Stimulated activated CD4-positive, alpha-beta T cell treated with anti-CD3 and anti-CD28 coated beads, Interleukin-4, amount 100 ng/mL, for 1 hour (primary cell): ENCODE measurements at regions not wholly inside any gene's neighbourhood (a gene's known extent, or its start where the extent isn't known, plus 50 kb on each side); places are given as distances from the start of the nearest gene placed in this dataset.
A peak's percentile ranks its signal among the peaks of the same experiment; 100 is the strongest.
"Not testable (repeated sequence)": the region's sequence is repeated elsewhere in the genome, so short reads cannot be mapped to it uniquely, and the experiment has no call there.

Experiments
- DNase-seq: peaks from one replicate; pipeline ENCODE4 v3.0.0-alpha.2; 2020

GRCh38 chr6:99219788-99220187 is 129.7 kb downstream of the FAXC start:
- DNase-seq = no peak

DNA sequence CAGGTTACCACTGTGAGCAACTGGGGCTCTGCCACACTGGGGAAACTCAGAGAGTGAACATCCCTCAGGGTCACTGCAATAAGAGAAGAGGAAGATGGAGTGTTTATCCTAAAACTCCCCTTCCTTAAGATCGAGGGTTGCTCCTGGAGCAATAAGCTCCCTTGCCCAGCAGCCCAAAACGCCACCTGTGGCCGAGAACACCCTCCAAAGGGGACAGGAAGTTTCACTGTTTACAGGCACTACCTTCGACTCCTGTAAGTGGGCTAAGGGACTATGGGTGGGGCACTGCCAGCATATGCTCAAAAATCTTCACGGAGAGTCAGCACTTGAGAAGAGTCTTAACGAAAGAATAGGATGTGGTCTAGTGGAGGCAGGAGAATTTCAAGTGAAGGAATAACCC is 132.5 kb downstream of the FAXC start:
- DNase-seq = no peak

- no peak for DNase-seq
Measured at GRCh38 chr6:99195986-99196655, 153.4 kb downstream of the FAXC start.

- DNase-seq = no peak
Measured at GRCh38 chr6:99192561-99192960, 156.9 kb downstream of the FAXC start.

DNA sequence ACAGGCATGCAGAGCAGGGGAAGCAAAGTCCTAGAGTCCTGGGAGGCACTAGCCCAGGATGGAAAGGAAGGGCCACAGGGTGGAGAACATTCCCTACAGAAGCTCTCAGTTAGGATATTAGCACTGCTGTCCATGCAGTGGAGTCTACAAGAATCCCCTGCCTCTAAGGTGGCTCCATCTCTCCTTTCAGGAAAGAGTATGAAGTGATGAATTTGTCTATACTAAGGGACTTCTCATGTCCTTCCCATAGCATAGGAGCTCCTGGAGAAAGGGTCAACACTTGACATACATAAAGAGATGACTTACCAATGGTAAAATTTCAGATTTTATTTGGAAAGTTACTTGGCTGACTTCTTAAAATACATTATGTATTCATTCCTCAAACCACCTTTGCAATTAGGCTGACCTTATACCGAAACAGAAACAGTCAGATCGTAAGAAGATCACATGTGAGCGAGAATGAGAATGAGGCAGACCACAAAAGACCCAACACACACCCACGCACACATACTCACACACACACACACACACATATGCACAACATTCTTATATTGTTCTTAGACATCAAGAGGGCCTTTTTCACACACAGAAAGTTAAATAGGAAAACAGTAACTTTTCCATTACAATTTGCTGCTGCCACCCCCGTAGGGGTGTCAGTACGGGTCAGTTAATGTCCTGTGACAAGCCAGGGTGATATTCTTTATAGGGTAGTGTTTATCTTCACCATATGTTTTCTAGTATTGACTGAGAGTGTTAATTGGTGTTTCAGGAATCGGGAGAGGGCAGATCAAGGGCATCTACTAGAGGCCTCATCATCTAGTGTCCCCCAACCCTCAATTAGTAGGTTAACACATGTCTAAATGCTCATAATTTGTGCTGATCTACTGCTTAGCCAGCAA is 159.4 kb downstream of the FAXC start:
- DNase-seq = no peak

DNA sequence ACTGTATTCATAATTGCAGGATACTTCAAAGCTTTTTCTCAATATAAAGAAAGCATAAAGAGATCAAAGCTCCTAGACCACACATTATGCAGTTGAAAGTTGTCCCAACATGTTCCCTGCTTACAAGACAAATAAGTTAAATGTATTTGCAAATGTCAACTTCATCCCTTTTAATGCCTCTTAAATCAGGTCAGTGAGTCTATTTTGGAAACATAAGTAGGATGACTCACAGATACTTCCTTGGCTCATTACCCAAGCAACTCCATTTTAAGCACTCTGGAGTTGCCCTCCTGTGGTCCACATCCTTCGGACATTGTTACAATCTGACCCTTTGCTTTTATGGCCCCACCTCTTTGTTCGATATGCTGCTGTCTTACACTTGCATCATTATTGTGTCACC is 162.0 kb downstream of the FAXC start:
- no peak for DNase-seq

GRCh38 chr6:99186417-99186816 is 163.1 kb downstream of the FAXC start:
- DNase-seq = no peak

DNA sequence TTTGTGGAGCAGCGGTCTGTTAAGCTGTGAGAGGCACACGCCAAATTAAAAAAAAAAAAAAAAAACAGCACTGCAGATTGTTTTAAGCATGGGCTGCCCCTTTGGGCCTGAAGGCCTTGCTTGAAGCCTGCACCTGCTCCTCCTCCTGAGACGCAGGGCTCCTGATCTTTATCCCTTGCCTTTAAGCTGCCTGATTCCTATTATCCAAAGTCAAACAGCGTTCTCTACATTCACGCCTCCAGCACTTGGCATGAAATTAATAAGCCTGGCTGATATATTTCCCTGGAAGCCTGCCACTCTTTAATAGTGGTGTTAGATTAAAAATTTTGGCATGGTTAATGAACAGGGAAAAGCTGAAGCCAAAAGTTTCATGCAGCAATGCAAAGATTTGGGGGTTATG is 163.9 kb downstream of the FAXC start:
- no peak for DNase-seq

DNA sequence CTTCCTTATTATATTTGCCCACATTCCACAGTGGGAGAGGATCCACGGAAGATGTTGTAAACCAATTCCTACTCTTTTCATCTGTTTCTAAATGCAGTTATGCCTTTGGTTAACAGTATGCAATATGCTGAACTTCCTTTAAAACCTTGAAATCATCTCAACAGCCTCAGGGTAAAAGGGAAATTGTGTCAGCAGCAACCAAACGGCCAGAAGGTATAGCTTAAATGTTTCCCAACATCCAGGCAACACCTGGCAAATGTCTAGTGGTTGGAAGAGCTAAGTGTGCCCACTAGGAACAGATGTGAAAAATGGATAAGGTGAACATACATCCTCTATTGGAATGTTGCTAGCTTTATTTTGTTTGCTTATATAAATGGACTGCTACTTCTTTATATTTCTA is 164.8 kb downstream of the FAXC start:
- DNase-seq = no peak

- no peak for DNase-seq
Measured at GRCh38 chr6:99183066-99183465, 166.4 kb downstream of the FAXC start.

GRCh38 chr6:99181174-99181573 is 168.3 kb downstream of the FAXC start:
- no peak for DNase-seq

- DNase-seq = no peak
Measured at GRCh38 chr6:99178168-99178567, 171.3 kb downstream of the FAXC start.

DNA sequence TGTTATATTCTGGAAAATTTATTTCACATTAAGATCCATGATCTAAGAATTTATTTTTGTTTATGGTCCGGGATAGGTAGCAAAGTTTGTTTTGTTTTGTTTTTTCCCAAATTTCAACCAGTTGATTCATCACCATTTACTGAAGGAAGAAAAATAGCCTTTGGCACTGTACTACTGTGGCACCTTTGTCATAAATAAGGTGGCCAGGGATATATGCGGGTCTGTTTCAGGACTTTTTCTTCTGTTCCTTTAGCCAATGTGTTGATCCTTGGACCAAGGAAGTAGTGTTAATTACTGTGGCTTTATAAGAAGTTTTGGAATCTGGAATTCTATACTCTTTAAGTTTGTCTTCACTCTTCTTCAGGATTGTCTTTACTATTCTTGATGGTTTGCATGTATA is 171.7 kb downstream of the FAXC start:
- DNase-seq = no peak

- no peak for DNase-seq
Measured at GRCh38 chr6:99165838-99166237, 183.6 kb downstream of the FAXC start.

GRCh38 chr6:99152347-99152643 is 197.2 kb downstream of the FAXC start:
- no peak for DNase-seq

DNA sequence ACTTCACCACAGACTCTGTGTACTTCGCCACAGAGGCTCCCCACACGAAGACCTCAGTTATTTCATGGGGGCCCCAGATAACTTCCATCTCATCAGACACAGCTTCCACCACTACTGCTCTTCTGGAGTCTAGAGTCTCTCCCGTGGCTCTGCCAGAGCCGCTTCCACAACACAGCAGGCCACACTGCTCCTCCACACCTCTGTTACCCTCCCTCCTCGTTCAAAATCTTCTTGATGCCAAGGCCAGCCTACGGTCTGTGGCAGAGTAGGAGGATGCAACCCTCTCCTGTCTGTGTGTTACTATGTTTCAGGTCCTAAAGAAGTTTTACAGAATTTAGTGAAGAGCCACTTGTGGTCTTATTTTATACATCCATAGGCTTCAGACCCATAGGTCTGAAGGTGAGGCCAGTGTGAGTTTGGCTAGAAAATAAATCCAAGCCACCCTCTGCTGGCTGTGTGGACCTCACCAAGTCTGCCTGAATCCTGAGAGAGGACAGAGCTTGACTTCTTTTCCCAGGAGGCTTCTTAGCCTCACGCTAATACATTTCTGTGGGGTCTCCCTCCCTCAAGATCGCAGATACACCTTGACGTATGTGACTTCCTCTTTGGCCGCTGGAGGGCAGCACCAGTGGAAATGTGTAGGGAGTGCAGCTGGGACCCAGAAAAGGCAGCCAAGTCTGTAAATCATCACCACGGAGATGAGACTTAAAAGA is 197.7 kb downstream of the FAXC start:
- DNase-seq = peak; percentile 38

- DNase-seq = no peak
Measured at GRCh38 chr6:99148761-99149160, 200.7 kb downstream of the FAXC start.

DNA sequence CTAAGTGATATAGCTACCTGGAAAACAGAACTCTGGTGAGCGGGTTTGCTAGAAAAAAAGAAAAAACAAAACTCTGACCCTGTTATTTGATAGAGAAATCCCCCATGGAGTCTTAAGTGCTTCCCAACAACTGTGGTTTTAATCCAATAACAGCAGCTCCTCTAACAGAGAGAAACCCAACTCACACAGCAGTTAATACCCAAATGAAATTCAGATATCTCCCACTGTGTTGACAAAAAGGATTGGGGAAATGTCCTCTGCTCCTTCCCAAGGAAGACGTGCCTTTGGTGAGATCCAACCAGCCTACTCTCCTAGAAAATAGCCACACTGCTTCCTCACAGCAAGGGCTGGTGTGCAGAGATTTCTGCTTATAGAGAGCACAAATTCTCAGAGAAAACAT is 200.4 kb upstream of the FBXL4 start:
- no peak for DNase-seq

DNA sequence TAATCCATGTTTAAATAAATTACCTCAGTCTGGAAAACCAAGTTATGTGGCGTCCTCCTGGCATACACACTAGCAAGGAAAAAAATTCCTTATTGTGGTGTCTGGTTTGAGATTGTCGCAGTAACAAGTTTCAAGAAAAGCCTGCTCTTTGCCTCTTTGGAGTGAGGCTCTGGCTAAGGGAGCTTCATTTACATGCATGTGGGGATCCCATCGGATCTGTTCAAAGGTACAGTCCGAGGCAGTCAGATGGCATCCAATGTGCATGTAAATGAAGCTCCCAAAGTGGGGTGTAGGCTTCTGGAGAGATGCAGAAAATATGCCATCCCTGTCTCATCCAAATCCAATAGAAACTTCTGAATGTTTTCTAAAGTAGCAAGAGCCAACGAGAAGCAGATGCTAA is 199.5 kb upstream of the FBXL4 start:
- DNase-seq = no peak

DNA sequence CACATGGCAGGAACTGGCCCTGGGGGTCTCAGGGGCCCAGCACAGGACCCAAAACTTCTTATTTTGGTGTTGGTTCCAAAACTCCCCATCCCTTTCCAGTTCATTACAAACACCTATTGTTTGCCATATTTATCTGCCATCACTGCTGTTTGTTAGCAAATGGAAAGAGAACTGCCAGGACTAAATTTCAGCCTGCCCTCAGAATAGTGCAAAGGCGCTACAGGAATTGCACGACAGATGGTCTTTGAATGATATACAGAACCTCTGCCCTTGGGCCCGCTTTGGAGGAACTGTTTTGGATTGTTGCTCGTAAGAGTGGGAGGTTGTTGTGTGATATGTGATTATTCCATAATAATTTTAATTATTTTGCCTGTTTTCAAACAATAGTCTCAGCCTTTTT is 199.0 kb upstream of the FBXL4 start:
- no peak for DNase-seq

GRCh38 chr6:99145738-99146137 is 198.0 kb upstream of the FBXL4 start:
- DNase-seq = no peak

DNA sequence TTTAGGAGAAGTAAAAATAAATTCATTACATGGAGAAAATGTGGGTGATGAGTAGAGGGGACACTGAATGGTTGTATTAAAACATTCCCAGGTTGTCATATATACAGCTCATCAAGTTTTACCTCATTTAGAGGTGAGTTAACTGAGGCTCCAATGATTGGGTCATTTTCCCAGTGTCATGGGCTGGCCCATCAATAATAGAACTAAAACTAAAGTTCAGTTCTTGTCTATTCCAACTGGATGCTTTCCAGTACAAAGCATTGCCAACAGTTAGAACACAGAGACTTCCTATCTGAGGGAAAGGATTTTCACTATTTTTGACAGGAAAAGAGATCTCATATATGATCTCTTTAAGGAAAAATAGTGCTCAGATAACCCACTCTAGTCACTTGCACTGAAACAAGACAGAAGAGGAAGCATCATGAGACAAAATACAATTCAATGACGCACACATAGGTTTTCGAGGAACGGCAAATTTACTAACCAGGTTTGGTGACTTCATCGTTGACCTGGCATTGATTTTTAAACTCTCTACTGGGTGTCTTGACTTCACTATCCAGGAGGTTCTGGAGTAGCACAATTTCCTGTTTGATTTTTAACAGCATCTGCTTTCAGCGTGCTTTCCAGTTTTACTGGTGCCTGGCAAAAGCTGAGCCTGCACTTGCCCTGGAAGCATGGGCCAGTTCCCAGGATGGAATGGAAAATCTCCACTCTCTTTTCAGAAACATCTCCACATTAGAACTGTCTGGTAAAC is 195.5 kb upstream of the FBXL4 start:
- DNase-seq = no peak

- DNase-seq = not testable (repeated sequence)
Measured at GRCh38 chr6:99141906-99142305, 194.2 kb upstream of the FBXL4 start.
